ENCODE measurements at regions not wholly inside any gene's neighbourhood (a gene's known extent, or its start where the extent isn't known, plus 50 kb on each side); places are given as distances from the start of the nearest gene placed in this dataset.

DNA sequence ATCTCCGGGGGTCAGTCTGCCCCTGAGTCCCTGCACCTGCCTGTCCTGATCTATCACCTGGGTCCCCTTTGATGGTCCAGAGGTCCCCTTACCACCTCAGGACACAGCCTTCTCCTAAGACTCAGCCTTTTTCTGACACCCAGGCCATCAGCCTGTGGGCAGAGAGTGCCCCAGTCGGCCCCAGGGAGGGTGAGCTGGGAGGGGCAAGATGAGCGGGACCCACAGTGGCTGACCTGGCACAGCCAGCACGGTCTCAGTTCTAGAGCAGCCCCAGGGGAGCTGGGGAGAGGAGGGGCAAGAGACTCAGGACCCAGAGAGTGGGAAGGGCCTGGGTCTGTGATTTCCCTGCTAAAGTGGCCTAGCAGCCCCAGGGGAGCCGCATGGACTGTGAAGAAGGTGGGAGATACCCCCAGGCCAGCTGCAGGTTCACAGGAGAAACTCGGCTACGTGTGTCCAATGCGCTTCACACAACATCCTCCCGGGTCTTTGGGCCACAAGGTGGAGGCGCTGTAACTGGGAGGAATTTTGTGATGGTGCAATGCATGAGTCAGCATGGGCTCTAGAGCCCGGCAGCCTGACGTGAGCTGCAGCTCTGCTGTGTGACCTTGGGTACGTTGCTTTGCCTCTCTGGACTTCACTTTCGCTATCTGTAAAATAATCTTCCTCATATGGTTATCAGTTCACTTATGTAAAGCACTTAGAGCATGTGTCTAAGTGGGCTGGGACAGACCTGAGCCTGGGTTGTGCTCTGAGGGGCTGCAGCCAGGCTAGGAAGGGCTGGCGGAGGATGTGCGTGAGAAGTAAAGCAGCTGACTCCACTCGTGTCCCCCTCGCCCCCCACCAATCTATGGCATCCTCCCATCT lies 67.2 kb upstream of the LHX1 start:
- DNase-seq = no peak

DNA sequence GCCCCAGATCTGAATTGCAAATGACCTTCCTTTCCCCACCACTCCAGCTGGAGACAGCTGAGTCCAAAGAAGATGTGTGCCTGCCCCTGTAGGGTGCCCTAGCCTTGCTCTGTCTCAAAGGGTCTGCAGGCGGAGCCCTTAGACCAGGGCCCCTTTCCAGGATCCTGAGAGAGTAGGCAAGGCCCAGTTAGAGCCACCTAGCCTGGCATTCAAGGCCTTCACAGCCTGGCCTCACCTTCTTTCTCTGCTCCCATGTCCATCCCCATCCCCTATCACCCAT lies 66.6 kb upstream of the LHX1 start:
- no peak for DNase-seq

DNA sequence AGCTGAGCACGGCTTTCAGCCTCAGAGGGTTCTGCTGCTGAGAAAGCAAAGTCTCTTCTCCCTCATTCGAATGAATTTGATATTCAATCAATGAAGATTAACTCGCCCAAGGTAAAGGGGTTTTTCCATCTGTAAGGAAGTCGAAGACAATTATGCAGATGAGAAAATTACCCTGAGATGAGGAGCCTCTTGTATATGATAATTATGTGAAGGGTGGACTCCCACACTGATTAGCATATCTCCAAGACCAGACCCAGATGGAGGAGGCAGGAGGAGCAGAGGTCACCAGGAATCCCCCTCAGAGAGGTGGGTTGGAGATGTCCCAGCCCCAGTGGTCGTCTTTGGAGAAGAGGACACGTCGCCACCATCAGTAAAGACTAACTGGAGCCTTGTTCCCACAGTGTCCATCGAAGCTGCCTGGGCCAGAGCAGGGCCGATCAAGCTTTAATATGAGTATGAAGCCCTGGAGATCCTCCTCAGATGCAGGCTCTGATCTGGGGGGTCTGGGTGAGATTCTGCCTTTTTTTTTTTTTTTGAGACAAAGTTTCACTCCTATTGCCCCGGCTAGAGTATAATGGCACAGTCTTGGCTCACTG lies 61.5 kb upstream of the LHX1 start:
- DNase-seq = no peak

DNA sequence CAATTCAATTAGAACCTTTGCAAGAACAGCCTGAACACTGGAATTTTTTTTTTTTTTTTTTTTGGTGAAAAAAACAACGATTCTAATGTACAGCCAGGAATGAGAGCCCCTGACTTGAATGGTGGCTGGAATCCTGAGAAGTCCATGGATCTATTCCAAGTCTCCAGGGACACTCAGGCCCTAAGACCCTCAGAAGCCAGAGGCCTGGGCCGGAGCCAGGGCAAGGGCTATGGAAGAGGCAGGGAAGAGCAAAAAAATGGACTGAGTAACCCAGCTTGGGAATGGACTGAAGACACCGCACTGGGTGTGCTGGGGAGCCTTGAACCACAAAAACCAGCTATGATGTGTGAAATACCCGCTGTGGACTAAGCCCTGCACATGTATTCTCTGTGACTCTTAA lies 60.3 kb upstream of the LHX1 start:
- DNase-seq = no peak

DNA sequence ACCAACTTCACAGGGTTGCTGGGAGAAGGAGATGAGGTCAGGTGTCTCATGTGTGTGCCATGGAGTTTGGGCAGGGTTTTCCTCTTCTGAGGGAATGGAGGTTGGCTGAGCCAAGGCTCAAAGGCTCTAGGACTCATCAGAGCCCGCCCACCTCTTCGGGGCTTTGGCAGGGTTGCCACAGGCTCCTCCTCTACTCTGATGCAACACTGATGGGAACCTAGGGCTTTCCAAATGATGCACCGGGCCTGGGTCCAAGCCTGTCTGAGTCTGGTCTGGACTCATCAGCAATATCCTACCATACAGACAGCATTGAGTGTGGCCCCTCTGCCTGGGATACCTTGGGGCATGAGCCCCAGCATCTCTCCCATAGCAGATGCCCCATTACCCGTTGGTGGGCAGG lies 59.5 kb upstream of the LHX1 start:
- DNase-seq = no peak

DNA sequence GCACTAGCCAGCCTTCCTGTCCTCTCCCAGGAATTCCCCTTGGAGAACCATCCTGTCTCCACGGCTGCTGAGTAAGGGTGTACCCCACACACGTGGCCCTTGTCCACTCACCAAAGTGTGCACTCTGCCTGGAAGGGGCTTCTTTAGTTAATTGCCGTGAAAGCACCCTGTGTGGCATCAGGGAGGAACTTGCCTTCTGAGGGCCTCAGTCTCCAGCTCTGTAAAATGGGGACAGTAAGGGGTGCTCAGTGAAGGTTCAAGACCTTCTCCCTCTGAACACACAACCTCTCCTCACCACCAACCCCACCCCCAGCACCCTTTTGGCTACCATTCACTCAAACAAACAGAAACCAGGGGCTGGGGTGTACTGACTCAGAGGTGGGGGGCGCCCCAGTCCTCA lies 59.1 kb upstream of the LHX1 start:
- DNase-seq = no peak

DNA sequence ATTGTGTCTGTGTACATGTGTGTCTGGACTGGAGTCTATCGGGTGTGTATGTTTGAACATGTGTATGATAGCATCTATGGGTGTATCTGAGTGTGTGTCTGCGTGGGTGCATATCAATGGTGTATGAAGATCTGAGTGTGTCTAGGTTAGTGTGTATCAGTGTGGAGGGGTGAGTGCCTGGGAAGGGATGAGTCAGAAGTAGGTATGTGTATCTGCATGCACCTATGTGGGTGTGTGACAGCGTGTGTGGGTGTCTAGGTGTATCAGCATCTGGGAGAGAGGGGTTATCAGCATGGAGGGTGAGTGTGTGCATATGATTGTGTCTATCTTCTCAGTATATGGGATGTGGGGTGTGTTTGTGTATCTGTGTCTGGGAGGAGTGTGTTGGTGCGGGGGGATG lies 58.2 kb upstream of the LHX1 start:
- DNase-seq = no peak

DNA sequence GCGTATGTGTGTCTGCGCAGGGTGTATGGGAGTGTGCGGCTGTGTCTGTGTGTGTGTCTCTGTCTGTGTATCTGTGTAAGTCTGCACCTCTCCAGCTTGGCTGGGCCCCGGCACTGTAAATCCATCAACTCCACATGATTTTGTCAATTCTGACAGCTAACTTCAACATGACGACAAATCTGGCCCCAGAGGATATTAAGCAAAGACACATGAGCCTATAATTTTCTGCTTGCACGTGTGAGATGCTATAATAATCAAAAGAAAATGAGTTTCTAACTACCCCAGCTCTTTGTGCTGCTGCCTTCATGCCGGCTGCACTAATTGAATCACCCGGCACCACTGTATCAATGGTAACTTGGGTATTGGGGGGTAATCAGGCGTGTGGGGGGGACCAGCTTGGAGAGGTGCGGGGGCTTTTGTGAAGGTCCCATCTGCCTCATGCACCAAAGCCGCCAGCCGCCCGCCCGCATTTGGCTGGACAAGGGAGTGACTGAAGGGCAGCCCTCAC lies 57.6 kb upstream of the LHX1 start:
- no peak for DNase-seq

DNA sequence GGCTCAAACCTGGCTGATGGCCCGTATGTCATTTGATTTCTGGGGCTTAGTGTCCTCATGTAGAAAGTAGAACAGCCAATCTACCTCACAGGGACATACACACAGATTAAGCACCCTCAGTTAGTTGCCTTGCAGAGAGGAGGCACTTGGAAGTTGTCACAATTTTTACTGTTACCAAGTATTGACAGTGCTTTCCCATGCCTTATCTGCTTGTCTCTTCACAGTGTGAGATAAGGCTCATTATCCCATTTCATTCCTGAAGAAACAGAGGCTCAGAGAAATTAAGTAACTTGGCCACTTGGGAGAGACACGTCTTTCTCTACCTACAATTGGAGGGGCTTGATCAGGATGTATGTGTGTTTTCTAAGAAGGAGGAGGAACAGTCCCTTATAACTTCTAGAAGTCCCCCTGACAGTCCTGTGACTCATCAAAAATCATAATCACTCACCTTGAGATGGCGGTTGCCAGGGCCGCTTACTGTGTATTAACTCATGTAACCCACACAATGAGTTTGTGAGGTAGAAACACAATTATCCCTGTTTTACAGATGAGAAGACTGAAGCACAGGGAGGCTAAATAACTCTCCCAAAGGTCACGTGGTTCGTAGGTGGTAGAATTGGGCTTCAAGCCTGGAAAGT lies 56.9 kb upstream of the LHX1 start:
- DNase-seq = no peak

DNA sequence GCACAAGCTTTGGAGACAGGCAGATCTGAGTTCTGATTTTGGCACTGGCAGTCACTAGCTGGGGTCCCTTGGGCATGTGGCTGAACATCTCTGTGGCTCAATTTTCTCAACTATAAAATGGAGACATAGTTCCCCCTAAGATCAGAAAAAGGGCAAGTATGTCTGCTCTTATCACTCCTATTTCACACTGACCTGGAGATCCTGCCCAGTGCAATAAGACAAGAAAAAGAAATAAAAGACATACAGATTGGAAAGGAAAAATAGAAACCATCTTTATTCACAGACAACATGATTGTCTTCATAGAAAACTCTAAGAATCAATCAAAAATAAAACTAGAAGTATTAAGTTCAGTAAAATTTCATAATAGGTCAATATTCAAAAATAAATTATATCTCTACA lies 56.0 kb upstream of the LHX1 start:
- no peak for DNase-seq

DNA sequence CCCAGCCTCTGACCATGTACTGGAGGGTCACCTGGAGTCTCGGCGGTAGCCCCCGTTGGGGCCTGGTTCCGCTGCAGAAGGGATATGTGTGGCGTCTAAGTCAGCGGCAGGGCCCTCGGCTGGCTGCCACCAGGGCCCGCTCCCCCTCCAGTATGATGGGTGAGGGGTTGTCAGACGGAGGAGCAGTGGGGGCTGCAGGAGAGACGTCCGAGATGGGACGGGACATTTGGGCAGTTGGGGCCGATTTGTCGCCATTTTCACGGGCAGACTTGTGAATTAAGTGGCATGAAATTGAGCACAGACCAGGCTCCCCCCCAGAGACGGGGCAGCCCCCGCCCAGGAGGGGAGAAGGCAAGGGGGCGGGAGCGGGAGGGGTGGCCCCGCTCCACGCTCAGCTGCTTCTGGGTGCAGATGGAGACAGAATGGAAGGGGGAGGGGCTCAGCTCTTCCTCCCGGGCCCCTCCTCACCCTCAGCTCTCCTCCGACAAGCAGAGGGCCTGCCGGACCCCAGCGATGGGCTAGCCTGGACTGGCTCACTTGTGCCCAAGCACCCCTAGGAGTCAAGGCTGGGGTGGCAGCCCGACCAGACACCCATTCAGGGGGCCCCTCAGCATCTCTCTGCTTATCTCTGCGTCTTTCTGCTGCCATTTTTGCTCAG lies 52.7 kb upstream of the LHX1 start:
- DNase-seq = no peak

DNA sequence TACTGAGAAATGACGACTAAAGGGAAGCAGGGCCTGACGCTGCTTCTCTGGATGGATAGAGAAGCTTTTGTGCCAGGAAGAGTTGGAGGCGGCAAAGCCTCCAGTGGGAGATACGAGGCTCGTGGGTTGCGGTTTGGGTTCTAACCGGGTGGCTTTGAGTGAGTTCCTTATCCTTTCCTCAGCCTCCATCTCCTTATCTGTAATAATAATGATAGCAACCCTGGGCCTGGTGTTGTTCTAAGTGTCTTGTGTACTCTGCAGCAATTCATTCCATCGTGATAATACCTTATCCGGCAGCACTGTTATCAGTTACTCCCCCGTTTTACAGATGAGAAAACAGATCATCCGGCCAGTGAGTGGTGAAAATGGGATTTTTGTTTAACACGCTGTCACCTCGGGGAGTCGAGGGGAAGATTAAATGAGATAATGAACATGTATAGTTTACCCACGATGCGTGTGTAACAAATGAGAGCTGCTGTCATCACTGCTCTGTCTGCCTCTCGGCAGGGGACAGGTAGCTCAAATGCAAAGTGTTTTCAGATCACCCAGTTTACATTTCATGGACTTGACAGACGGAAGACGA lies 52.0 kb upstream of the LHX1 start:
- DNase-seq = no peak

DNA sequence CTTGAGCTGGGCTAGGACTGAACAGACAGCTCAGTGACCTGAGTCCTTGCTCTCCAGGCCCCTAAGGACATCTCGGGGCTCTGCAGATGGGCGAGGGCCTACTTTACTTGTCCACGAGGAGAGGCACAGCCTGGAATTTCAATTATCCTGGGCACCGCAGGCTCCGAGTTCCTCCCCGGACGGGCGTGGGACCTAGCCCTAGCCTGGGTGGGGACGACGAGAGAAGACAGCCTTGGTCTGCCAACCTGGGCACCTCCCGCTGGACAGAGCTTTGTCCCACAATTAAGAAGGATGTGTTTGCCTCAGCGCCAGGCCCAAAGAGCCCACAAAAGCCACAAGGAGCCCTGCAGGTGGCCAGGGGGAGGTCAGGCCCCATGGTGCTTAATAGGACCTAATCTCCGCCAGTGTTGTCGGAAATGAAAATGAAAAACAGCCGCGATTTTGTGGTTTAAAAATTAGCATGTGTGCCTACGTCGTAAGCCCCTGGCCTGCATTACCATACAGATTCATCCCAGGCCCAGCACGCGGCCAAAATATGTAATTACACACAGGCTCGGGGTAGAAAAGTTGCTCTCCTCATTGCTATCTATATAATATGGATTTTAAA lies 51.4 kb upstream of the LHX1 start:
- DNase-seq = no peak
